Endothelial cell of umbilical vein (primary cell): ENCODE measurements at regions not wholly inside any gene's neighbourhood (a gene's known extent, or its start where the extent isn't known, plus 50 kb on each side); places are given as distances from the start of the nearest gene placed in this dataset.

Source experiments
- BruUV-seq: library from RNA; stranded (reverse); fragments of 400-500 nt; replicated peaks from 2 replicates; lab custom pipeline; 2021; lab: Mats Ljungman, UMichigan
- CTCF ChIA-PET: fragments of 300-600, 350-600 bp; sonication (Branson Sonifier 250); formaldehyde crosslinking; loops from one replicate; lab custom pipeline; 2021; ENCODE audit warnings: antibody characterized with exemption, inconsistent platforms; lab: Charles Lee
- POLR2A ChIA-PET: fragments of 300-600, 350-600 bp; sonication (Branson Sonifier 250); formaldehyde crosslinking; loops from one replicate; lab custom pipeline; 2021; ENCODE audit warnings: antibody characterized with exemption, inconsistent platforms; lab: Charles Lee
- DNase-seq: peaks from one replicate; pipeline ENCODE4 v3.0.0-alpha.2; 2011; ENCODE audit warnings: low read depth, low spot score
- FAIRE-seq: peaks from 2 replicates; lab custom pipeline; 2011; peaks lifted over from hg19 to GRCh38; lab: Jason Lieb, UNC
- H2AFZ ChIP-seq: 2 replicates; pipeline ENCODE4 v1.6.0; 2012; ENCODE audit warnings: low read depth, low read length, control low read depth, inconsistent platforms
- H3K27ac ChIP-seq: 2 replicates; pipeline ENCODE4 v1.5.1; 2011; ENCODE audit warnings: low read depth, mild to moderate bottlenecking, control low read depth, low read length, moderate library complexity; ENCODE audit not compliant: insufficient read depth
- H3K27me3 ChIP-seq, 2 experiments: 2 replicates each; pipeline versions ENCODE4 v1.6.0 to v1.6.1; 2011; ENCODE audit warnings: low read length in 2 of 2, mixed read lengths in 1 of 2; ENCODE audit not compliant: control insufficient read depth in 2 of 2, insufficient read depth in 2 of 2
- H3K36me3 ChIP-seq, 2 experiments: 2 replicates in 1 of 2; 3 replicates in 1 of 2; pipeline ENCODE4 v1.5.1; 2011; ENCODE audit warnings: low read length in 2 of 2, mild to moderate bottlenecking in 1 of 2, moderate library complexity in 1 of 2; ENCODE audit not compliant: control insufficient read depth in 2 of 2, insufficient read depth in 2 of 2; ENCODE audit errors: extremely low read depth in 1 of 2
- H3K4me1 ChIP-seq: 3 replicates; pipeline ENCODE4 v1.5.1; 2011; ENCODE audit warnings: mild to moderate bottlenecking, low read length; ENCODE audit not compliant: control insufficient read depth, insufficient read depth; ENCODE audit errors: extremely low read depth
- H3K4me2 ChIP-seq: 2 replicates; pipeline ENCODE4 v1.6.1; 2011; ENCODE audit warnings: low read length, control low read depth, mixed read lengths; ENCODE audit not compliant: insufficient read depth
- H3K4me3 ChIP-seq, 3 experiments: fragments of 200-600 bp in 1 of 3; sonication (generic), shearing (Covaris generic) in 1 of 3; replicated peaks in 1 of 3; 2 replicates each; pipeline ENCODE4 v1.5.1; 2011 to 2016; ENCODE audit warnings: control low read depth in 3 of 3, low read length in 3 of 3, mild to moderate bottlenecking in 2 of 3, inconsistent platforms in 1 of 3, low read depth in 1 of 3, moderate library complexity in 1 of 3; ENCODE audit not compliant: insufficient read depth in 1 of 3
- H3K79me2 ChIP-seq: 2 replicates; pipeline ENCODE4 v1.6.0; 2012; ENCODE audit warnings: low read length, inconsistent platforms; ENCODE audit not compliant: control insufficient read depth, insufficient read depth
- H3K9ac ChIP-seq: replicated peaks from 2 replicates; pipeline ENCODE3; 2011; ENCODE audit warnings: low read length, control low read depth; ENCODE audit not compliant: insufficient read depth; ENCODE audit errors: extremely low read depth
- H3K9me1 ChIP-seq: replicated peaks from 3 replicates; pipeline ENCODE4 v1.6.0; 2011; ENCODE audit warnings: mild to moderate bottlenecking, low read length; ENCODE audit not compliant: control insufficient read depth, insufficient read depth; ENCODE audit errors: extremely low read depth
- H3K9me3 ChIP-seq: replicated peaks from 2 replicates; pipeline ENCODE4 v1.5.1; 2012; ENCODE audit warnings: low read length, inconsistent platforms; ENCODE audit not compliant: control insufficient read depth, insufficient read depth
- H4K20me1 ChIP-seq: replicated peaks from 2 replicates; pipeline ENCODE3; 2011; ENCODE audit warnings: mild to moderate bottlenecking, low read length; ENCODE audit not compliant: control insufficient read depth, insufficient read depth; ENCODE audit errors: extremely low read depth
- EZH2 ChIP-seq: IDR thresholded peaks from 2 replicates; pipeline ENCODE4 v1.6.1; 2012; ENCODE audit warnings: borderline replicate concordance, low read depth, mild to moderate bottlenecking, moderate library complexity, low read length, inconsistent platforms; ENCODE audit not compliant: severe bottlenecking
- FOS ChIP-seq: IDR thresholded peaks from 2 replicates; pipeline ENCODE4 v1.6.1; 2011; ENCODE audit warnings: mild to moderate bottlenecking, low read length, moderate library complexity, borderline replicate concordance; ENCODE audit not compliant: insufficient read depth
- GATA2 ChIP-seq: IDR thresholded peaks from 2 replicates; pipeline ENCODE4 v1.7.0; 2011; ENCODE audit warnings: low read depth, mild to moderate bottlenecking, moderate library complexity, mixed read lengths, low read length; ENCODE audit not compliant: insufficient read length, insufficient read depth
- JUN ChIP-seq: IDR thresholded peaks from 2 replicates; pipeline ENCODE4 v1.6.1; 2011; ENCODE audit warnings: borderline replicate concordance, low read depth; ENCODE audit not compliant: insufficient read length, insufficient read depth
- MYC ChIP-seq: IDR thresholded peaks from one replicate; pipeline ENCODE4 v1.6.1; 2011; ENCODE audit warnings: mild to moderate bottlenecking, low read depth, low read length
- POLR2A ChIP-seq: IDR thresholded peaks from 2 replicates; pipeline ENCODE4 v1.6.1; 2012; ENCODE audit warnings: low read depth, mild to moderate bottlenecking, control low read depth, low read length
- POLR2AphosphoS5 ChIP-seq: IDR thresholded peaks from 2 replicates; pipeline ENCODE4 v1.6.1; 2012; ENCODE audit warnings: low read depth, mild to moderate bottlenecking, control low read depth, low read length, moderate library complexity; ENCODE audit not compliant: insufficient read depth
- dilution Hi-C: fragments of 300-500 bp; cut with MboI; formaldehyde crosslinking; loops from one replicate; pipeline ENCODE4 v1.15.0; 2019; ENCODE audit warnings: low sequenced_read_pairs; ENCODE audit not compliant: extremely low pct_ligation_motif_present
- intact Hi-C: fragments of 100-400 bp; cut with micrococcal nuclease; formaldehyde crosslinking; loops from one replicate; pipeline ENCODE4 v1.10.0; 2022
- TF ChIP-seq, protein P1 (sequence below): IDR thresholded peaks from 2 replicates; pipeline ENCODE4 v1.6.1; 2011; ENCODE audit not compliant: insufficient read depth, insufficient read length
- TF ChIP-seq, protein P2 (sequence below), 2 donors: IDR thresholded peaks; 1 replicate in 1 of 2; 2 replicates in 1 of 2; pipeline ENCODE4 v1.5.1; 2011; ENCODE audit warnings: low read length in 2 of 2, mild to moderate bottlenecking in 2 of 2, moderate library complexity in 2 of 2, control low read depth in 1 of 2, inconsistent platforms in 1 of 2, low read depth in 1 of 2; ENCODE audit not compliant: insufficient read depth in 1 of 2; ENCODE audit errors: extremely low read depth in 1 of 2

DNA sequence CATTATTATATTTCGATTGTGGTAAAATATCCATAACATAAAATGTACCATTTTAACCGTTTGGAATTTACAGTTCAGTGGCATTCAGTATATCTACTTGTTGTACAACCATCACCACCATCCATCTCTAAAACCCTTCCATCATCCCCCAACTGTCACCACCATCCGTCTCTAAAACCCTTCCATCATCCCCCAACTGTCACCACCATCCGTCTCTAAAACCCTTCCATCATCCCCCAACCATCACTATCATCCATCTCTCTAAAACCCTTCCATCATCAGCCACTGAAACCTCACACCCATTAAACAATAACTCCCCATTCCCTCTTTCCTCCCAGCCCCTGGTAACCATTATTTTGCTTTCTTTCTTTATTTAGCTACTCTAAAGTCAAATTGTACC lies 144.2 kb upstream of the EEA1 start:
- Histone ChIP-seq H3K4me3 (no peak overlapping the region), H3K4me2 (no peak overlapping the region), H4K20me1 (no peaks in the 10 kb centered on the region), H3K9ac (no peak overlapping the region), H2AFZ (no peak overlapping the region), H3K4me1 (no peaks in the 10 kb centered on the region), H3K36me3 (no peaks in the 10 kb centered on the region), H3K9me1 (no peaks in the 10 kb centered on the region), H3K27me3 (no peaks in the 10 kb centered on the region), H3K27ac (no peak overlapping the region), H3K9me3 (no peaks in the 10 kb centered on the region), H3K79me2 (no peaks in the 10 kb centered on the region)
- ChIA-PET POLR2A (no interaction called here), CTCF (no interaction called here)
- no TSS peak for BruUV-seq
- intact Hi-C loops = no loop called here
- DNase-seq (no peak), FAIRE-seq (no peak)
- dilution Hi-C loops = no loop called here
- no peak for TF ChIP-seq JUN

DNA sequence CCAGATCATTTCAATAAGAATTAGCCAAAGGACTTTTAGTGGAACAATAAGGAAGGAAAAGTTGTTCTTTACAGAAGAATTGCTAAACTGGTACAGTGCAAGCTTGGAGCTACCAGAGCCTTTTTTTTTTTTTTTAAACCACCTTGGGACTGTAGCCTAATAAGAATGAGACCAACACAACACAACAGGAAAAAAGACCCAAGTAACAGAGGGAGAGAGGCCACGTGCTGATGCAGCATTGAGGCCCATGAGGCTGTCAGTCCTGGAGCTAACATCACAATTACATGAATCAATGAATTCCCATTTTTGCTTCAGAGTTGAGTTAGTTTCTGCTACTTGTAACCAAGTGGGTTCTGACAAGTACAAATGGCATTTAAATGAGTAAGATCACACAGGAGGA lies 149.0 kb upstream of the EEA1 start:
- Histone ChIP-seq H3K4me1 (peaks cover 19% of the 10 kb centered on the region), H3K4me2 (no peak overlapping the region), H3K9me1 (no peaks in the 10 kb centered on the region), H3K27ac (no peak overlapping the region), H3K4me3 (no peak overlapping the region), H2AFZ (no peak overlapping the region), H3K9ac (no peak overlapping the region), H3K27me3 (no peaks in the 10 kb centered on the region), H4K20me1 (no peaks in the 10 kb centered on the region), H3K9me3 (no peaks in the 10 kb centered on the region), H3K36me3 (no peaks in the 10 kb centered on the region), H3K79me2 (no peaks in the 10 kb centered on the region)
- no TSS peak for BruUV-seq
- intact Hi-C loops = no loop called here
- POLR2A ChIA-PET = no interaction called here
- TF ChIP-seq FOS (no peak), EZH2 (no peak), GATA2 (no peak), MYC (no peak), JUN (no peak), POLR2AphosphoS5 (no peak), POLR2A (no peak)
- TF ChIP-seq, protein P1, sequence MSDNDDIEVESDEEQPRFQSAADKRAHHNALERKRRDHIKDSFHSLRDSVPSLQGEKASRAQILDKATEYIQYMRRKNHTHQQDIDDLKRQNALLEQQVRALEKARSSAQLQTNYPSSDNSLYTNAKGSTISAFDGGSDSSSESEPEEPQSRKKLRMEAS = no peak
- TF ChIP-seq, protein P2, sequence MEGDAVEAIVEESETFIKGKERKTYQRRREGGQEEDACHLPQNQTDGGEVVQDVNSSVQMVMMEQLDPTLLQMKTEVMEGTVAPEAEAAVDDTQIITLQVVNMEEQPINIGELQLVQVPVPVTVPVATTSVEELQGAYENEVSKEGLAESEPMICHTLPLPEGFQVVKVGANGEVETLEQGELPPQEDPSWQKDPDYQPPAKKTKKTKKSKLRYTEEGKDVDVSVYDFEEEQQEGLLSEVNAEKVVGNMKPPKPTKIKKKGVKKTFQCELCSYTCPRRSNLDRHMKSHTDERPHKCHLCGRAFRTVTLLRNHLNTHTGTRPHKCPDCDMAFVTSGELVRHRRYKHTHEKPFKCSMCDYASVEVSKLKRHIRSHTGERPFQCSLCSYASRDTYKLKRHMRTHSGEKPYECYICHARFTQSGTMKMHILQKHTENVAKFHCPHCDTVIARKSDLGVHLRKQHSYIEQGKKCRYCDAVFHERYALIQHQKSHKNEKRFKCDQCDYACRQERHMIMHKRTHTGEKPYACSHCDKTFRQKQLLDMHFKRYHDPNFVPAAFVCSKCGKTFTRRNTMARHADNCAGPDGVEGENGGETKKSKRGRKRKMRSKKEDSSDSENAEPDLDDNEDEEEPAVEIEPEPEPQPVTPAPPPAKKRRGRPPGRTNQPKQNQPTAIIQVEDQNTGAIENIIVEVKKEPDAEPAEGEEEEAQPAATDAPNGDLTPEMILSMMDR (IDR thresholded peaks at IDR 0.05; ENCODE audit: extremely low read depth in 1 of 2, insufficient read depth in 1 of 2, low read depth in 1 of 2, low read length in 2 of 2) = no peak
- CTCF ChIA-PET = interaction anchor here (1.2 kb wide), 1 partner anchor 20 kb away, joined by 3 read pairs; no protein-coding TSS in a partner anchor
- DNase-seq = no peak
- no peak for FAIRE-seq
- dilution Hi-C loops = no loop called here
